ENCODE measurements at regions not wholly inside any gene's neighbourhood (a gene's known extent, or its start where the extent isn't known, plus 50 kb on each side); places are given as distances from the start of the nearest gene placed in this dataset.

- WGBS, 2 experiments (ENCODE audit: low coverage in 1 of 2, low lambda C conversion rate in 2 of 2, missing lambda C conversion rate in 2 of 2), result 40 to 41% methylated on average over 4 of the region's 4 CpGs
- Histone ChIP-seq H3K4me2 (ENCODE audit: unreplicated experiment) (no peak overlapping the region), H3K27me3 (replicated peaks; ENCODE audit: insufficient read depth) (no peaks in the 10 kb centered on the region), H3K4me1 (ENCODE audit: insufficient read depth) (no peaks in the 10 kb centered on the region), H3K9me2 (ENCODE audit: insufficient read depth) (no peaks in the 10 kb centered on the region), H3K36me3 (ENCODE audit: low read depth) (no peaks in the 10 kb centered on the region), H3K79me2 (ENCODE audit: insufficient read depth) (no peaks in the 10 kb centered on the region), H3K4me3 (no peak overlapping the region), H3K27ac (no peak overlapping the region), H3F3A (ENCODE audit: insufficient read depth) (no peaks in the 10 kb centered on the region), H2AFZ (no peak overlapping the region), H3K9ac (no peak overlapping the region), H4K20me1 (ENCODE audit: insufficient read depth) (no peaks in the 10 kb centered on the region), H3K9me3 (ENCODE audit: low read depth) (no peaks in the 10 kb centered on the region)
- DNase-seq, result no peak
- TF ChIP-seq EZH2 (IDR thresholded peaks at IDR 0.05; ENCODE audit: insufficient read depth, poor library complexity, severe bottlenecking) (no peak), EZH2phosphoT487 (IDR thresholded peaks at IDR 0.05; ENCODE audit: insufficient read depth, low read depth) (no peak)
- in situ Hi-C loops (cut with MboI), result no loop called here
These were observed 576.9 kb downstream of the GLRX3 start for GRCh38 chr10:130713135-130713534.

DNA sequence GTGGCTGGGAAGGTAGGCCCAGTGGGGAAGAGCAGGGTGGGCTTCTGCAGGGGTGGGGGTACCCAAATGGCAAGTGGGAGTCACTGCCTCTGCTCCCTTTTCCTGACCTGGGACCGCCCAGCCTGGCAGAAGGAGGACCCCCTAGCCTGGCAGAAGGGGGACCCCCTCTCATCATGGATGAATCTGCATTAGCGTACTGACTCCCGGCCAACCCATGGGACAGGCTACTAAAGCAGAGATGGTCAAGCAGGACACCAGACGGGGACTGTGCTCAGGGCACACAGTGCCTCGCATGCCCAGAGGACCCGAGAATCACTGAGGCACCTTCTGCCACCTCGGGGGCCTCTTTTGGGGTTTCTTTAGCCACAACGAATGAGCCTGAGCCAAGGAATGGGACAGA lies 577.5 kb downstream of the GLRX3 start:
- TF ChIP-seq EZH2phosphoT487 (IDR thresholded peaks at IDR 0.05; ENCODE audit: insufficient read depth, low read depth) (no peak), EZH2 (IDR thresholded peaks at IDR 0.05; ENCODE audit: insufficient read depth, poor library complexity, severe bottlenecking) (no peak)
- Histone ChIP-seq H3K9me3 (ENCODE audit: low read depth) (no peaks in the 10 kb centered on the region), H3K4me1 (ENCODE audit: insufficient read depth) (no peaks in the 10 kb centered on the region), H3K4me2 (ENCODE audit: unreplicated experiment) (no peak overlapping the region), H3F3A (ENCODE audit: insufficient read depth) (no peaks in the 10 kb centered on the region), H4K20me1 (ENCODE audit: insufficient read depth) (no peaks in the 10 kb centered on the region), H3K4me3 (no peak overlapping the region), H3K27ac (no peak overlapping the region), H3K79me2 (ENCODE audit: insufficient read depth) (no peaks in the 10 kb centered on the region), H3K9ac (no peak overlapping the region), H3K27me3 (replicated peaks; ENCODE audit: insufficient read depth) (no peaks in the 10 kb centered on the region), H3K9me2 (ENCODE audit: insufficient read depth) (no peaks in the 10 kb centered on the region), H3K36me3 (ENCODE audit: low read depth) (no peaks in the 10 kb centered on the region), H2AFZ (no peak overlapping the region)
- WGBS, 2 experiments (ENCODE audit: low coverage in 1 of 2, low lambda C conversion rate in 2 of 2, missing lambda C conversion rate in 2 of 2), result 24 to 37% methylated on average over 8 of the region's 8 CpGs
- no peak for DNase-seq
- in situ Hi-C loops (cut with MboI), result no loop called here

DNA sequence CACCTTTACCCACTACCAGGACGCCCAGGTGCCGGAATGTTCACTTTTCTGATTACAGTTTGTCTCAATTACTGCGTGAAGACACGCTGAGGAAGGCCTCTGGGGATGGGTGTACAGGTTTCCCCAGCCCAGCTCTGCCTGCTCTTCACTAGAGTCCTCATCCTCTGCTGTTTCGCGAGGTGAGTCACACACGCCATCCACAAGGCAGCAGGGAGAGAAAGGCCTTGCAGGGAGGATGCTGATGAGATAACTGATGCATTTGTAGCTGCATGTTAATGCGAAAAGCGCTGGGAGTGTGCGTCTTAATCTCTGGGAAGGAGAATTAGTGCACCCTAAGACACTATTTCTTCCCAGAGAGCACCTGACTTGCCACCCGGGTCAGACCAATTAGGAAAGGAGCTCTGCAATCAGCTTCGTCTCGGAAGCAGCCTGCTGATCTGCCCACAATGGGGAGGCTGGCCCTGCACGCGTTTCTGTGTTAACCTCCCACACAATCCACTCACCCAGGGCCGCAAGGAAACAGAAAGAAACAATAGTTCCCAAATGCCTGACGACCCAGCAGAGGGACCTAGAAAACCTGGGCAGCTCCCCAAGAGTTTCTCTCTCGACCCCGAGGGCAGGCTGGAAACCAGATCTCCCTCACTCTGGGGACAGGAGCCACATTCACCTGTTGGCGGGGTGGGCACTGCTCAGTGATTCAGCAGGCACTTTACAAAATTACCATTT lies 578.7 kb downstream of the GLRX3 start:
- 31 to 34% methylated on average over 20 of the region's 20 CpGs for WGBS, 2 experiments (ENCODE audit: low coverage in 1 of 2, low lambda C conversion rate in 2 of 2, missing lambda C conversion rate in 2 of 2)
- H2AFZ ChIP-seq, result no peak overlapping the region
- H3K27me3 ChIP-seq (replicated peaks; ENCODE audit: insufficient read depth), result no peaks in the 10 kb centered on the region
- DNase-seq, result no peak
- H3K9me2 ChIP-seq (ENCODE audit: insufficient read depth), result no peaks in the 10 kb centered on the region
- no peak overlapping the region for H3K27ac ChIP-seq
- H3K9me3 ChIP-seq (ENCODE audit: low read depth), result no peaks in the 10 kb centered on the region
- no peaks in the 10 kb centered on the region for H3K36me3 ChIP-seq (ENCODE audit: low read depth)
- no peaks in the 10 kb centered on the region for H3K4me1 ChIP-seq (ENCODE audit: insufficient read depth)
- H3K79me2 ChIP-seq (ENCODE audit: insufficient read depth), result no peaks in the 10 kb centered on the region
- no peaks in the 10 kb centered on the region for H4K20me1 ChIP-seq (ENCODE audit: insufficient read depth)
- TF ChIP-seq EZH2 (IDR thresholded peaks at IDR 0.05; ENCODE audit: insufficient read depth, poor library complexity, severe bottlenecking), result no peak
- no peak for TF ChIP-seq EZH2phosphoT487 (IDR thresholded peaks at IDR 0.05; ENCODE audit: insufficient read depth, low read depth)
- in situ Hi-C loops (cut with MboI), result no loop called here
- no peak overlapping the region for H3K4me3 ChIP-seq
- H3F3A ChIP-seq (ENCODE audit: insufficient read depth), result no peaks in the 10 kb centered on the region
- no peak overlapping the region for H3K9ac ChIP-seq
- no peak overlapping the region for H3K4me2 ChIP-seq (ENCODE audit: unreplicated experiment)

DNA sequence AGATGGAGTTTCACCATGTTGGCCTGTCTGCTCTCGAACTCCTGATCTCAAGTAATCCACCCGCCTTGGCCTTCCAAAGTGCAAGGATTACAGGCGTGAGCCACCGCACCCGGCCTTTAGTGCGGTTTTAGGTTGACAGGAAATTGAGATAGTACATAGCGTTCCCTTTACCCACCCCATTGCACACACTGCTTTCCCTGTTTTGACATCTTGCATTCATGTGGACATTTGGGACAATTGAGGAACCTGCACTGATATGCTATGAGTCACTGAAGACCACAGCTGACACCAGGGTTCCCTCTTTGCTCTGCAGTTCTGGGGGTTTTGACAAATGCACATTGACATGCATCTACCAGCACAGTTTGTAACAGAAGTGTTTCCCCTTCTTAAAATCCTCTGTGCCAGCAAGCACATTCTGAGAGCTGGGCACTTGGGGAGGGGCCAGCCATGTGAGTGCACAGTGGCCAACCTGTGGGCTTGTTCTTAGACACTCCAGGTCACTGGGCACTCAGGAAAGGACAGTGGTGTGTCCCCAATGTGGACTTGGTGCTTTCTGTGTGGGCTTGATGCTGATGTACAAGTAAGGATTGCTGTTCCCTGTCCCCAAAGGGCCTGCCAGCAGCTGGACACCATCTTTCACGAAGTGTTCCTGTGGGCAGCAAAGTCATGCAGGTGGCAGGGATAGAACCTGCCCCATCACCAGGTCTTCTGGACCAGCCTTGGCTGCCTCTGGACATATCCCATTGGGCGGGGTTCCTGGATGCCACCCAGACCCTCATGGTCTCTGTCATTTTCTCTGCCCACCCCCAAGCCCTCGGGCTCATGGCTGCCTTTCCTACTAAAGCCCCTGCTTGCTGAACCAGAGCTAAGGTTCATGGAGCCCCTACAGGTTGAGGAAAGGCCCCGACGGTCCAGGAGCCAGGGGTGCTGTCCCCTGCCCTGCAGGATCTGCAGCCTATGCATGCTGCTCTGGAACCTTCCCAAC lies 579.8 kb downstream of the GLRX3 start:
- no peak for DNase-seq
- TF ChIP-seq EZH2phosphoT487 (IDR thresholded peaks at IDR 0.05; ENCODE audit: insufficient read depth, low read depth) (no peak), EZH2 (IDR thresholded peaks at IDR 0.05; ENCODE audit: insufficient read depth, poor library complexity, severe bottlenecking) (no peak)
- H2AFZ ChIP-seq, result no peak overlapping the region
- no peaks in the 10 kb centered on the region for H3K79me2 ChIP-seq (ENCODE audit: insufficient read depth)
- no peaks in the 10 kb centered on the region for H3K9me3 ChIP-seq (ENCODE audit: low read depth)
- WGBS, 2 experiments (ENCODE audit: low coverage in 1 of 2, low lambda C conversion rate in 2 of 2, missing lambda C conversion rate in 2 of 2), result 31 to 40% methylated on average over 12 of the region's 12 CpGs
- H3K9me2 ChIP-seq (ENCODE audit: insufficient read depth), result no peaks in the 10 kb centered on the region
- H3K27me3 ChIP-seq (replicated peaks; ENCODE audit: insufficient read depth), result no peaks in the 10 kb centered on the region
- no peak overlapping the region for H3K4me2 ChIP-seq (ENCODE audit: unreplicated experiment)
- H3K4me3 ChIP-seq, result no peak overlapping the region
- no peak overlapping the region for H3K27ac ChIP-seq
- no peaks in the 10 kb centered on the region for H4K20me1 ChIP-seq (ENCODE audit: insufficient read depth)
- H3K9ac ChIP-seq, result no peak overlapping the region
- no peaks in the 10 kb centered on the region for H3F3A ChIP-seq (ENCODE audit: insufficient read depth)
- in situ Hi-C loops (cut with MboI), result no loop called here
- H3K36me3 ChIP-seq (ENCODE audit: low read depth), result no peaks in the 10 kb centered on the region
- H3K4me1 ChIP-seq (ENCODE audit: insufficient read depth), result no peaks in the 10 kb centered on the region

All from GM23248 (cell line).